Endothelial cell of umbilical vein (primary cell): ENCODE measurements at regions not wholly inside any gene's neighbourhood (a gene's known extent, or its start where the extent isn't known, plus 50 kb on each side); places are given as distances from the start of the nearest gene placed in this dataset.

Experiments used
- POLR2A ChIP-seq: IDR thresholded peaks from 2 replicates; pipeline ENCODE4 v1.6.1; 2012; ENCODE audit warnings: low read depth, mild to moderate bottlenecking, control low read depth, low read length
- TF ChIP-seq, protein P1 (sequence below): IDR thresholded peaks from 2 replicates; pipeline ENCODE4 v1.6.1; 2011; ENCODE audit not compliant: insufficient read depth, insufficient read length

DNA sequence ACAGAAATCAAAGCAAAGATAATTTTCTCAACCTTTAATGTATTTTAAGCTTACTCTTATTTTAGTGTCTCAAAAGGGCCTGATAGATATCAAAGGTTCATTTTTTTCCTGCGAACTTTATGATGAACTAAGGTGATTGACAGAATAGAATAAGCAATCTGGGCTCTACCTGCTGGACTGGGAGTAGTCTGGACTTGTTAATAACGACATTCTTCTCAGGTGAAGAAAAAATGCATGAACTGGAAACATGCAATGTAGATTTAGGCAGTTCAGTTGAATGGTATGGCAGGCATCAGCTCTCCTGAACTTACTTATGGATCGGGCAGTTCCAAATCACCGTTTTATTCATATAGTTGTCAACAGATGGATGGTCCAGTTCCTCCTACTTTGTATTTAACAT is 189.7 kb upstream of the ZBTB20 start:
- TF ChIP-seq, protein P1, sequence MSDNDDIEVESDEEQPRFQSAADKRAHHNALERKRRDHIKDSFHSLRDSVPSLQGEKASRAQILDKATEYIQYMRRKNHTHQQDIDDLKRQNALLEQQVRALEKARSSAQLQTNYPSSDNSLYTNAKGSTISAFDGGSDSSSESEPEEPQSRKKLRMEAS, result no peak
- TF ChIP-seq POLR2A, result no peak
